ENCODE measurements at regions not wholly inside any gene's neighbourhood (a gene's known extent, or its start where the extent isn't known, plus 50 kb on each side); places are given as distances from the start of the nearest gene placed in this dataset.

- no peak overlapping the region for H3K4me3 Mint-ChIP-seq
- no peaks in the 10 kb centered on the region for H3K36me3 Mint-ChIP-seq (ENCODE audit: low read depth)
- H3K4me1 Mint-ChIP-seq, result peaks cover 18% of the 10 kb centered on the region
- H3K27ac Mint-ChIP-seq, result no peak overlapping the region
- H3K27me3 Mint-ChIP-seq (ENCODE audit: low read depth, poor library complexity), result peaks cover 13% of the 10 kb centered on the region
- H3K9me3 Mint-ChIP-seq, result peaks cover 7% of the 10 kb centered on the region
- no peak for TF ChIP-seq CTCF (IDR thresholded peaks at IDR 0.05)
- DNase-seq, result no peak
Observed at GRCh38 chr15:83358972-83359564, 74.6 kb upstream of the BNC1 start.

- H3K4me3 Mint-ChIP-seq, result no peak overlapping the region
- H3K36me3 Mint-ChIP-seq (ENCODE audit: low read depth), result no peaks in the 10 kb centered on the region
- DNase-seq, result no peak
- H3K27me3 Mint-ChIP-seq (ENCODE audit: low read depth, poor library complexity), result peaks cover 34% of the 10 kb centered on the region
- H3K4me1 Mint-ChIP-seq, result peaks cover 35% of the 10 kb centered on the region
- peak overlapping the region; percentile 69 for H3K27ac Mint-ChIP-seq
- H3K9me3 Mint-ChIP-seq, result peaks cover 3% of the 10 kb centered on the region
- no peak for TF ChIP-seq CTCF (IDR thresholded peaks at IDR 0.05)
Observed at GRCh38 chr15:83362706-83363105, 78.2 kb upstream of the BNC1 start.

- H3K4me3 Mint-ChIP-seq, result peak overlapping the region; percentile 31
- no peak overlapping the region for H3K27ac Mint-ChIP-seq
- no peak for TF ChIP-seq CTCF (IDR thresholded peaks at IDR 0.05)
- DNase-seq, result no peak
- H3K9me3 Mint-ChIP-seq, result peaks cover 3% of the 10 kb centered on the region
- peaks cover 35% of the 10 kb centered on the region for H3K4me1 Mint-ChIP-seq
- H3K36me3 Mint-ChIP-seq (ENCODE audit: low read depth), result no peaks in the 10 kb centered on the region
- H3K27me3 Mint-ChIP-seq (ENCODE audit: low read depth, poor library complexity), result peaks cover 33% of the 10 kb centered on the region
Observed at GRCh38 chr15:83364501-83364900, 80.0 kb upstream of the BNC1 start.

GRCh38 chr15:83365370-83365938 lies 81.0 kb upstream of the BNC1 start:
- no peak overlapping the region for H3K27ac Mint-ChIP-seq
- peaks cover 3% of the 10 kb centered on the region for H3K9me3 Mint-ChIP-seq
- H3K4me1 Mint-ChIP-seq, result peaks cover 36% of the 10 kb centered on the region
- no peak for TF ChIP-seq CTCF (IDR thresholded peaks at IDR 0.05)
- H3K36me3 Mint-ChIP-seq (ENCODE audit: low read depth), result no peaks in the 10 kb centered on the region
- H3K27me3 Mint-ChIP-seq (ENCODE audit: low read depth, poor library complexity), result peaks cover 33% of the 10 kb centered on the region
- peak; percentile 65 for DNase-seq
- peak overlapping the region; percentile 78 for H3K4me3 Mint-ChIP-seq

GRCh38 chr15:83372434-83372891 lies 74.7 kb upstream of the SH3GL3 start:
- H3K27ac Mint-ChIP-seq, result no peak overlapping the region
- no peaks in the 10 kb centered on the region for H3K9me3 Mint-ChIP-seq
- no peak overlapping the region for H3K4me3 Mint-ChIP-seq
- H3K4me1 Mint-ChIP-seq, result peaks cover 17% of the 10 kb centered on the region
- TF ChIP-seq CTCF (IDR thresholded peaks at IDR 0.05), result no peak
- no peaks in the 10 kb centered on the region for H3K36me3 Mint-ChIP-seq (ENCODE audit: low read depth)
- H3K27me3 Mint-ChIP-seq (ENCODE audit: low read depth, poor library complexity), result peaks cover 30% of the 10 kb centered on the region
- DNase-seq, result no peak
